SK-N-SH (cell line): ENCODE measurements at regions not wholly inside any gene's neighbourhood (a gene's known extent, or its start where the extent isn't known, plus 50 kb on each side); places are given as distances from the start of the nearest gene placed in this dataset.

Experiments
- EP300 ChIP-seq, 2 experiments: IDR thresholded peaks; 2 replicates each; pipeline versions ENCODE4 v1.4.0 to v1.6.1; 2012; ENCODE audit warnings: borderline replicate concordance in 1 of 2, low read depth in 1 of 2, low read length in 1 of 2
- FOXM1 ChIP-seq: IDR thresholded peaks from 2 replicates; pipeline ENCODE4 v1.4.0; 2012; ENCODE audit warnings: low read depth, mild to moderate bottlenecking
- NFIC ChIP-seq: IDR thresholded peaks from 2 replicates; pipeline ENCODE4 v1.4.0; 2012; ENCODE audit warnings: borderline replicate concordance
- SIN3A ChIP-seq: IDR thresholded peaks from 2 replicates; pipeline ENCODE4 v1.6.1; 2012; ENCODE audit warnings: low read depth, mild to moderate bottlenecking, low read length, moderate library complexity, borderline replicate concordance
- TCF12 ChIP-seq: IDR thresholded peaks from 2 replicates; pipeline ENCODE4 v1.4.0; 2012
- YY1 ChIP-seq: IDR thresholded peaks from 2 replicates; pipeline ENCODE4 v1.4.0; 2012; ENCODE audit warnings: low read depth, mild to moderate bottlenecking
- TF ChIP-seq, protein P1 (sequence below): fragments of 200-600 bp; sonication (generic); IDR thresholded peaks from 2 replicates; pipeline ENCODE4 v1.6.1; 2017; ENCODE audit warnings: antibody characterized with exemption, mild to moderate bottlenecking, moderate library complexity
- TF ChIP-seq, protein P2 (sequence below): fragments of 150-350 bp; IDR thresholded peaks from 2 replicates; pipeline ENCODE4 v1.6.1; 2017; ENCODE audit warnings: antibody characterized with exemption, low read length, low read depth, borderline replicate concordance

DNA sequence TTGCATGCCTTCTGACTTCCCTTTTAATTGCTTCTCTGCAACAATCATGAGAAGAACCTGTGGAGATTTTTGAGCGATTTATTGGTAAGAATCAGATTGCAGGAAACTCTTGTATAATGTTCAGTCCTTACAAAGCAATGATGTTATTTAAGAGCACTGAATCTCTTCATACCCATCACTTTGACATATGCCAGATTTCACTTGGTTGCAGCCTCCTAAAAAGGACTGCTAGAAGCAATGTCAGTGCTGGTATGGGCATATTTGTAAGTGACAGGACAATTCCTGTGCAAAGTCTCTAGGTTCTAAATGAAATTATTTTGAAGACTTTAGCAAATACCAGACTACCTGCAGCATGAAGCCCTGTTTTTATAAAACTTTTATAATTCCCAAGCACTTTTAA, 2272.7 kb upstream of the WWC1 start:
- TF ChIP-seq NFIC (no peak), YY1 (no peak), TCF12 (no peak), EP300 (IDR thresholded peaks at IDR 0.05; ENCODE audit: borderline replicate concordance in 1 of 2, low read depth in 1 of 2, low read length in 1 of 2) (no peak), FOXM1 (no peak), SIN3A (no peak)
- TF ChIP-seq, protein P1, sequence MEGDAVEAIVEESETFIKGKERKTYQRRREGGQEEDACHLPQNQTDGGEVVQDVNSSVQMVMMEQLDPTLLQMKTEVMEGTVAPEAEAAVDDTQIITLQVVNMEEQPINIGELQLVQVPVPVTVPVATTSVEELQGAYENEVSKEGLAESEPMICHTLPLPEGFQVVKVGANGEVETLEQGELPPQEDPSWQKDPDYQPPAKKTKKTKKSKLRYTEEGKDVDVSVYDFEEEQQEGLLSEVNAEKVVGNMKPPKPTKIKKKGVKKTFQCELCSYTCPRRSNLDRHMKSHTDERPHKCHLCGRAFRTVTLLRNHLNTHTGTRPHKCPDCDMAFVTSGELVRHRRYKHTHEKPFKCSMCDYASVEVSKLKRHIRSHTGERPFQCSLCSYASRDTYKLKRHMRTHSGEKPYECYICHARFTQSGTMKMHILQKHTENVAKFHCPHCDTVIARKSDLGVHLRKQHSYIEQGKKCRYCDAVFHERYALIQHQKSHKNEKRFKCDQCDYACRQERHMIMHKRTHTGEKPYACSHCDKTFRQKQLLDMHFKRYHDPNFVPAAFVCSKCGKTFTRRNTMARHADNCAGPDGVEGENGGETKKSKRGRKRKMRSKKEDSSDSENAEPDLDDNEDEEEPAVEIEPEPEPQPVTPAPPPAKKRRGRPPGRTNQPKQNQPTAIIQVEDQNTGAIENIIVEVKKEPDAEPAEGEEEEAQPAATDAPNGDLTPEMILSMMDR: no peak
- TF ChIP-seq, protein P2, sequence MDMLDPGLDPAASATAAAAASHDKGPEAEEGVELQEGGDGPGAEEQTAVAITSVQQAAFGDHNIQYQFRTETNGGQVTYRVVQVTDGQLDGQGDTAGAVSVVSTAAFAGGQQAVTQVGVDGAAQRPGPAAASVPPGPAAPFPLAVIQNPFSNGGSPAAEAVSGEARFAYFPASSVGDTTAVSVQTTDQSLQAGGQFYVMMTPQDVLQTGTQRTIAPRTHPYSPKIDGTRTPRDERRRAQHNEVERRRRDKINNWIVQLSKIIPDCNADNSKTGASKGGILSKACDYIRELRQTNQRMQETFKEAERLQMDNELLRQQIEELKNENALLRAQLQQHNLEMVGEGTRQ: no peak
